IMR-90 (cell line): ENCODE measurements at regions not wholly inside any gene's neighbourhood (a gene's known extent, or its start where the extent isn't known, plus 50 kb on each side); places are given as distances from the start of the nearest gene placed in this dataset.

Source experiments
- BHLHE40 ChIP-seq: fragments of 150-350 bp; IDR thresholded peaks from 2 replicates; pipeline ENCODE4 v1.6.1; 2016; ENCODE audit warnings: mild to moderate bottlenecking, low read depth, low read length
- CEBPB ChIP-seq: IDR thresholded peaks from 2 replicates; pipeline ENCODE4 v1.6.1; 2012; ENCODE audit warnings: low read depth, low read length, improper control_type of control experiment
- CHD1 ChIP-seq: IDR thresholded peaks from 2 replicates; pipeline ENCODE4 v1.6.1; 2012; ENCODE audit warnings: low read depth, low read length, improper control_type of control experiment
- MAFK ChIP-seq: IDR thresholded peaks from 2 replicates; pipeline ENCODE4 v1.6.1; 2012; ENCODE audit warnings: low read depth, low read length, improper control_type of control experiment
- MXI1 ChIP-seq: IDR thresholded peaks from 2 replicates; pipeline ENCODE4 v1.6.1; 2012; ENCODE audit warnings: low read depth, mild to moderate bottlenecking, low read length, moderate library complexity, borderline replicate concordance
- NFE2L2 ChIP-seq: fragments of 150-350 bp; IDR thresholded peaks from 2 replicates; pipeline ENCODE4 v1.6.1; 2016; ENCODE audit warnings: low read depth, mild to moderate bottlenecking, low read length
- POLR2A ChIP-seq: IDR thresholded peaks from 2 replicates; pipeline ENCODE4 v1.6.1; 2012; ENCODE audit warnings: mild to moderate bottlenecking, low read depth, low read length
- RAD21 ChIP-seq: IDR thresholded peaks from 2 replicates; pipeline ENCODE4 v1.6.1; 2012; ENCODE audit warnings: low read length, improper control_type of control experiment
- RCOR1 ChIP-seq: IDR thresholded peaks from 2 replicates; pipeline ENCODE4 v1.6.1; 2012; ENCODE audit warnings: mild to moderate bottlenecking, low read length, improper control_type of control experiment; ENCODE audit not compliant: insufficient replicate concordance
- RFX5 ChIP-seq: IDR thresholded peaks from 2 replicates; pipeline ENCODE4 v1.8.0; 2012; ENCODE audit warnings: low read depth, mild to moderate bottlenecking, low read length, moderate library complexity
- SMC3 ChIP-seq: fragments of 150-350 bp; IDR thresholded peaks from 2 replicates; pipeline ENCODE4 v1.6.1; 2016; ENCODE audit warnings: low read depth, mild to moderate bottlenecking, antibody characterized with exemption, low read length, moderate library complexity
- USF2 ChIP-seq: fragments of 150-350 bp; IDR thresholded peaks from 2 replicates; pipeline ENCODE4 v1.6.1; 2017; ENCODE audit warnings: mild to moderate bottlenecking, antibody characterized with exemption, low read length, low read depth
- TF ChIP-seq, protein P1 (sequence below): conservative IDR thresholded peaks from 2 replicates; pipeline ENCODE4 v1.5.1; 2012; ENCODE audit warnings: mild to moderate bottlenecking, low read depth, low read length, improper control_type of control experiment
- TF ChIP-seq, protein P2 (sequence below): fragments of 150-350 bp; IDR thresholded peaks from 2 replicates; pipeline ENCODE4 v1.6.1; 2016; ENCODE audit warnings: low read depth, mild to moderate bottlenecking, low read length, moderate library complexity, borderline replicate concordance

DNA sequence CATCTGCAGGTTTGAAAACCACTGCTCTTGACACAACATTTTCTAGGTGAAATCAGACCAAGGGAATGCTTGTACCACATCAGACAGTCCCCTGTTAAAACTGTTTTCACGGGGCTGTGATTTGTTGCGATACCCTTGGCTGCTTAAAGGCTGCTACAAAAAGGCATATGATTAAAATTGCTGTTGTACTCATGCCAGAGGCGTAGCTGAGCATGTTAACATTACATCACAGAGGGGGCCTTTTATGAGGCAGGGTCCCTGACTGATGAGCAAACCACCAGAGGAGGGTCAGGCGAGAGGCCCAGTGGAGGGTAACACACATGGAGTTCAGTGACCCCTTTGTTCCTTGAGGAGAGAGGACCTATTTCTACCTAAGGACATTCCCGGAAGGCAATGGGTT, 70.4 kb upstream of the CDYL start:
- TF ChIP-seq POLR2A (no peak), RCOR1 (no peak), CEBPB (no peak), RAD21 (no peak), RFX5 (no peak), SMC3 (no peak), CHD1 (no peak), MAFK (no peak), MXI1 (no peak), BHLHE40 (no peak), USF2 (no peak), NFE2L2 (no peak)
- TF ChIP-seq, protein P1, sequence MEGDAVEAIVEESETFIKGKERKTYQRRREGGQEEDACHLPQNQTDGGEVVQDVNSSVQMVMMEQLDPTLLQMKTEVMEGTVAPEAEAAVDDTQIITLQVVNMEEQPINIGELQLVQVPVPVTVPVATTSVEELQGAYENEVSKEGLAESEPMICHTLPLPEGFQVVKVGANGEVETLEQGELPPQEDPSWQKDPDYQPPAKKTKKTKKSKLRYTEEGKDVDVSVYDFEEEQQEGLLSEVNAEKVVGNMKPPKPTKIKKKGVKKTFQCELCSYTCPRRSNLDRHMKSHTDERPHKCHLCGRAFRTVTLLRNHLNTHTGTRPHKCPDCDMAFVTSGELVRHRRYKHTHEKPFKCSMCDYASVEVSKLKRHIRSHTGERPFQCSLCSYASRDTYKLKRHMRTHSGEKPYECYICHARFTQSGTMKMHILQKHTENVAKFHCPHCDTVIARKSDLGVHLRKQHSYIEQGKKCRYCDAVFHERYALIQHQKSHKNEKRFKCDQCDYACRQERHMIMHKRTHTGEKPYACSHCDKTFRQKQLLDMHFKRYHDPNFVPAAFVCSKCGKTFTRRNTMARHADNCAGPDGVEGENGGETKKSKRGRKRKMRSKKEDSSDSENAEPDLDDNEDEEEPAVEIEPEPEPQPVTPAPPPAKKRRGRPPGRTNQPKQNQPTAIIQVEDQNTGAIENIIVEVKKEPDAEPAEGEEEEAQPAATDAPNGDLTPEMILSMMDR = no peak
- TF ChIP-seq, protein P2, sequence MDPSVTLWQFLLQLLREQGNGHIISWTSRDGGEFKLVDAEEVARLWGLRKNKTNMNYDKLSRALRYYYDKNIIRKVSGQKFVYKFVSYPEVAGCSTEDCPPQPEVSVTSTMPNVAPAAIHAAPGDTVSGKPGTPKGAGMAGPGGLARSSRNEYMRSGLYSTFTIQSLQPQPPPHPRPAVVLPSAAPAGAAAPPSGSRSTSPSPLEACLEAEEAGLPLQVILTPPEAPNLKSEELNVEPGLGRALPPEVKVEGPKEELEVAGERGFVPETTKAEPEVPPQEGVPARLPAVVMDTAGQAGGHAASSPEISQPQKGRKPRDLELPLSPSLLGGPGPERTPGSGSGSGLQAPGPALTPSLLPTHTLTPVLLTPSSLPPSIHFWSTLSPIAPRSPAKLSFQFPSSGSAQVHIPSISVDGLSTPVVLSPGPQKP = no peak
